Tibial nerve (tissue), 3 donors: ENCODE measurements at regions not wholly inside any gene's neighbourhood (a gene's known extent, or its start where the extent isn't known, plus 50 kb on each side); places are given as distances from the start of the nearest gene placed in this dataset.

ENCODE experiments used
- POLR2A ChIP-seq, 2 donors: fragments of 450-650 bp; IDR thresholded peaks; one replicate each; pipeline ENCODE4 v1.6.1; 2017; ENCODE audit warnings: antibody characterized with exemption in 2 of 2, mild to moderate bottlenecking in 2 of 2, moderate library complexity in 2 of 2
- TF ChIP-seq, protein P1 (sequence below), 5 experiments: fragments of 200-600 bp in 3 of 5; fragments of 450-650 bp in 2 of 5; sonication (generic) in 3 of 5; IDR thresholded peaks; one replicate each; pipeline ENCODE4 v1.5.1; 2016 to 2019; ENCODE audit warnings: antibody characterized with exemption in 5 of 5, mild to moderate bottlenecking in 3 of 5, moderate library complexity in 2 of 5

DNA sequence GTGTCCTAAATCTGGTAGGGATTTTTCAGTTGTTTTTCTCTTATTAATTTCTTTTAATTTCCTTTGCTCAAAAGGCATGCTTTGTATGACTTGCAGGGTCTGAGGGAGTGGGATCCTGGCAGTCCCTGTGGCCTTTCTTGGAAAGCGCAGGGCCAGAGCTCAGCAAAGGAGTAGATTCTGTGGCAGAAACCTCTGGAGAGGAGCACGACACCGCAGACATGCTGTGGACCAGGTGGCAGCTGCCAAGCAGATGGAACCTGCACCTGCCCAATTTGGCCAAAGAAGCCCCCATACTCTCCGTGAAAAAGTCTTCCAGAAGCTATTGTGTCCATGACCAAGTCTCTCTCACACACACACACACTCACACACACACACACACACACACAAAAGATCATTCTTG, 78.9 kb upstream of the FGF3 start:
- TF ChIP-seq, protein P1, sequence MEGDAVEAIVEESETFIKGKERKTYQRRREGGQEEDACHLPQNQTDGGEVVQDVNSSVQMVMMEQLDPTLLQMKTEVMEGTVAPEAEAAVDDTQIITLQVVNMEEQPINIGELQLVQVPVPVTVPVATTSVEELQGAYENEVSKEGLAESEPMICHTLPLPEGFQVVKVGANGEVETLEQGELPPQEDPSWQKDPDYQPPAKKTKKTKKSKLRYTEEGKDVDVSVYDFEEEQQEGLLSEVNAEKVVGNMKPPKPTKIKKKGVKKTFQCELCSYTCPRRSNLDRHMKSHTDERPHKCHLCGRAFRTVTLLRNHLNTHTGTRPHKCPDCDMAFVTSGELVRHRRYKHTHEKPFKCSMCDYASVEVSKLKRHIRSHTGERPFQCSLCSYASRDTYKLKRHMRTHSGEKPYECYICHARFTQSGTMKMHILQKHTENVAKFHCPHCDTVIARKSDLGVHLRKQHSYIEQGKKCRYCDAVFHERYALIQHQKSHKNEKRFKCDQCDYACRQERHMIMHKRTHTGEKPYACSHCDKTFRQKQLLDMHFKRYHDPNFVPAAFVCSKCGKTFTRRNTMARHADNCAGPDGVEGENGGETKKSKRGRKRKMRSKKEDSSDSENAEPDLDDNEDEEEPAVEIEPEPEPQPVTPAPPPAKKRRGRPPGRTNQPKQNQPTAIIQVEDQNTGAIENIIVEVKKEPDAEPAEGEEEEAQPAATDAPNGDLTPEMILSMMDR (IDR thresholded peaks at IDR 0.05) = no peak
- no peak for TF ChIP-seq POLR2A (IDR thresholded peaks at IDR 0.05)
